SK-N-SH treated with all-trans-retinoic acid at 6 μM for 48 hours (cell line): ENCODE measurements at regions not wholly inside any gene's neighbourhood (a gene's known extent, or its start where the extent isn't known, plus 50 kb on each side); places are given as distances from the start of the nearest gene placed in this dataset.

Experiments used
- ARNTL ChIP-seq: fragments of 450-650 bp; formaldehyde crosslinking; IDR thresholded peaks from 2 replicates; pipeline ENCODE4 v1.5.0; 2020; ENCODE audit warnings: low read depth, mild to moderate bottlenecking, moderate library complexity, borderline replicate concordance
- BACH2 ChIP-seq: fragments of 250-450 bp; sonication (Bioruptor Pico); IDR thresholded peaks from 2 replicates; pipeline ENCODE4 v1.9.0; 2021; ENCODE audit warnings: mild to moderate bottlenecking, borderline replicate concordance
- CSRNP3 ChIP-seq: fragments of 250-450 bp; sonication (Bioruptor Pico); IDR thresholded peaks from 2 replicates; pipeline ENCODE4 v1.5.1; 2021; ENCODE audit warnings: mild to moderate bottlenecking, moderate library complexity
- PATZ1 ChIP-seq: fragments of 250-450 bp; sonication (Bioruptor Pico); IDR thresholded peaks from 2 replicates; pipeline ENCODE4 v1.8.0; 2020; ENCODE audit warnings: mild to moderate bottlenecking, moderate library complexity, borderline replicate concordance
- POU6F1 ChIP-seq: fragments of 250-450 bp; sonication (Bioruptor Pico); IDR thresholded peaks from 2 replicates; pipeline ENCODE4 v1.8.0; 2021; ENCODE audit warnings: low read depth, mild to moderate bottlenecking, moderate library complexity, borderline replicate concordance
- TSHZ2 ChIP-seq: fragments of 250-450 bp; sonication (Bioruptor Pico); IDR thresholded peaks from 2 replicates; pipeline ENCODE4 v1.5.0; 2020; ENCODE audit warnings: mild to moderate bottlenecking, moderate library complexity
- ZC3H10 ChIP-seq: fragments of 250-450 bp; sonication (Bioruptor Pico); IDR thresholded peaks from 2 replicates; pipeline ENCODE4 v1.5.1; 2021; ENCODE audit warnings: mild to moderate bottlenecking, moderate library complexity
- ZFP3 ChIP-seq: fragments of 250-450 bp; sonication (Bioruptor Pico); IDR thresholded peaks from 2 replicates; pipeline ENCODE4 v1.5.0; 2020; ENCODE audit warnings: mild to moderate bottlenecking, moderate library complexity
- ZFP30 ChIP-seq: fragments of 450-650 bp; formaldehyde crosslinking; IDR thresholded peaks from 2 replicates; pipeline ENCODE4 v1.5.0; 2022; ENCODE audit warnings: mild to moderate bottlenecking, moderate library complexity
- ZNF565 ChIP-seq: fragments of 450-650 bp; formaldehyde crosslinking; conservative IDR thresholded peaks from 2 replicates; pipeline ENCODE4 v1.5.0; 2020; ENCODE audit warnings: low read depth, mild to moderate bottlenecking, moderate library complexity

GRCh38 chr13:79121286-79121685 is 284.8 kb downstream of the RBM26 start:
- TF ChIP-seq CSRNP3 (CRISPR knock-in tag) = no peak
- TF ChIP-seq ZFP3 = no peak
- no peak for TF ChIP-seq BACH2
- no peak for TF ChIP-seq TSHZ2 (CRISPR knock-in tag)
- TF ChIP-seq POU6F1 = no peak
- TF ChIP-seq ZC3H10 (CRISPR knock-in tag) = no peak
- no peak for TF ChIP-seq ZNF565
- no peak for TF ChIP-seq ZFP30
- TF ChIP-seq PATZ1 (CRISPR knock-in tag) = no peak
- no peak for TF ChIP-seq ARNTL (CRISPR knock-in tag)
